ENCODE measurements at regions not wholly inside any gene's neighbourhood (a gene's known extent, or its start where the extent isn't known, plus 50 kb on each side); places are given as distances from the start of the nearest gene placed in this dataset.

DNA sequence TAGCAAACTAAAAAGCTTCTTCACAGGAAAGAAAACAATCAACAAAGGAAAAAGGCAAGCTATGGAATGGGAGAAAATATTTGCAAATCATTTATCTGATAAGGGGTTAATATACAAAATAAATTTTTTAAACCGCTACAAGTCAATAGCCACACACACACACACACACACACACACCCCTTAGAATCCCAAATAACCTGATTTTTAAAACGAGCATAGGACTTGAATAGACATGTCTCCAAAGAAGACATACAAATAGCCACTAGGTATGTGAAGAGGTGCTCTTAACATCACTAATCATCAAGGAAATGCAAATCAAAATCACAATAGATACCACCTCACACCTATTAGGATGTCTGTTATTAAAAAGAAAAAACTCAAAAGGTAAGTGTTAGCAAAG lies 187.7 kb downstream of the TRIM27 start:
- Histone ChIP-seq H3K4me1 (no peaks in the 10 kb centered on the region), H3K4me3 (no peak overlapping the region), H3K9me3 (no peaks in the 10 kb centered on the region), H3K27ac (no peak overlapping the region), H3K36me3 (no peaks in the 10 kb centered on the region), H3K27me3 (peaks cover 74% of the 10 kb centered on the region)
- DNase-seq (no peak), ATAC-seq (no peak)
- TF ChIP-seq, protein P1, sequence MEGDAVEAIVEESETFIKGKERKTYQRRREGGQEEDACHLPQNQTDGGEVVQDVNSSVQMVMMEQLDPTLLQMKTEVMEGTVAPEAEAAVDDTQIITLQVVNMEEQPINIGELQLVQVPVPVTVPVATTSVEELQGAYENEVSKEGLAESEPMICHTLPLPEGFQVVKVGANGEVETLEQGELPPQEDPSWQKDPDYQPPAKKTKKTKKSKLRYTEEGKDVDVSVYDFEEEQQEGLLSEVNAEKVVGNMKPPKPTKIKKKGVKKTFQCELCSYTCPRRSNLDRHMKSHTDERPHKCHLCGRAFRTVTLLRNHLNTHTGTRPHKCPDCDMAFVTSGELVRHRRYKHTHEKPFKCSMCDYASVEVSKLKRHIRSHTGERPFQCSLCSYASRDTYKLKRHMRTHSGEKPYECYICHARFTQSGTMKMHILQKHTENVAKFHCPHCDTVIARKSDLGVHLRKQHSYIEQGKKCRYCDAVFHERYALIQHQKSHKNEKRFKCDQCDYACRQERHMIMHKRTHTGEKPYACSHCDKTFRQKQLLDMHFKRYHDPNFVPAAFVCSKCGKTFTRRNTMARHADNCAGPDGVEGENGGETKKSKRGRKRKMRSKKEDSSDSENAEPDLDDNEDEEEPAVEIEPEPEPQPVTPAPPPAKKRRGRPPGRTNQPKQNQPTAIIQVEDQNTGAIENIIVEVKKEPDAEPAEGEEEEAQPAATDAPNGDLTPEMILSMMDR (IDR thresholded peaks at IDR 0.05), result no peak
- intact Hi-C loops (cut with DNase I), result no loop called here

DNA sequence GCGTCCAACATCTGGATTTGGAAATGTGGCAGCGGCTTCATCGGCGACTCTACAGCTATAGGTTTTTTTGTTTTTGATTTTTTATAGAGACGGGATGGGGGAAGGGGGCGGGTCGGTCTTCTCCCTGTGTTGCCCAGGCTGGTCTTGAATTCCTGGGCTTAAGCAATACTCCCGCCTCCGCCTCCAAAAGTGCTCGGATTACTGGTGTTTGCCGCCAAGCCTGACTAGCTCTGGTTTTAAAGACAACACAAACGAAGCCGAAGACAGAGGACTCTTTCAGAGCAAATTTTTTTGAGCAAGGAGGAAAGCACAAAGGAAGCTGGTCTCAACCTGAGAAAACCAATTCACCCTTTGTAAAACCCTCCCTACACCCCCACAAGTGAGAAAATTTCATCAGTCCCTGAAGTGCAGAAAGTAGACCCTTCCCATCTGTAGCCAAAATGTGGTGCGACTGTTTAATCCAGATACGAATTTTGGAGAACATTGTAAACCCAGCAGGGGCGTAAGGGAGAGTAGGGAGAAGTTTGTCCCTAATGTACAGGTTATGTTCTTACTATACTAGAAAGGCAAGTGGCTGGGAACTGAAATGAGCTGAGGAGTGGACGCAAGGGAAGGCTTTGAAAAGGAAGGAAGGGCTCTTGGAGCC lies 185.9 kb downstream of the TRIM27 start:
- Histone ChIP-seq H3K36me3 (no peaks in the 10 kb centered on the region), H3K4me1 (no peaks in the 10 kb centered on the region), H3K4me3 (no peak overlapping the region), H3K27ac (no peak overlapping the region), H3K9me3 (no peaks in the 10 kb centered on the region), H3K27me3 (peaks cover 91% of the 10 kb centered on the region)
- intact Hi-C loops (cut with DNase I), result no loop called here
- ATAC-seq, result no peak
- no peak for DNase-seq
- TF ChIP-seq, protein P1 (IDR thresholded peaks at IDR 0.05), result no peak

DNA sequence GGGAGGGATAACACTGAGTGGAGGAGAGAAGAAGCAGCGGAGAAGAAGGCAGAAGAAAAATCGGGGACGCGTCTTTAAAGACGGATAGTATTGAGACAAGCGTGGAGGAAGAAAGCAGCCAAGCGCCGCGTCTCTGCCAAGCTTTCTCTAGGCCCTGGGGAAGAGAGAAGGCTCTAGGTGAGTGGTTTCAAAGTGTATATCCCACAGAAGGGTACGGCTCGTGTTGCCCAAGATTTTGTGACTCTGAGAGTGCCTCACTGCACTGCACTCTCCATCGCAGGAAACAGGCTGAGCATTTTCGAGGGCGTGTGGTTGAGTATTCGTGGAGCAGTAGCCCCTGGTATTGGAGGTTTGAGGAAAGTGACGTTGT lies 185.4 kb downstream of the TRIM27 start:
- Histone ChIP-seq H3K27ac (no peak overlapping the region), H3K9me3 (no peaks in the 10 kb centered on the region), H3K27me3 (peaks cover 96% of the 10 kb centered on the region), H3K4me3 (no peak overlapping the region), H3K36me3 (no peaks in the 10 kb centered on the region), H3K4me1 (no peaks in the 10 kb centered on the region)
- ATAC-seq (no peak), DNase-seq (no peak)
- intact Hi-C loops (cut with DNase I), result no loop called here
- TF ChIP-seq, protein P1 (IDR thresholded peaks at IDR 0.05), result no peak

DNA sequence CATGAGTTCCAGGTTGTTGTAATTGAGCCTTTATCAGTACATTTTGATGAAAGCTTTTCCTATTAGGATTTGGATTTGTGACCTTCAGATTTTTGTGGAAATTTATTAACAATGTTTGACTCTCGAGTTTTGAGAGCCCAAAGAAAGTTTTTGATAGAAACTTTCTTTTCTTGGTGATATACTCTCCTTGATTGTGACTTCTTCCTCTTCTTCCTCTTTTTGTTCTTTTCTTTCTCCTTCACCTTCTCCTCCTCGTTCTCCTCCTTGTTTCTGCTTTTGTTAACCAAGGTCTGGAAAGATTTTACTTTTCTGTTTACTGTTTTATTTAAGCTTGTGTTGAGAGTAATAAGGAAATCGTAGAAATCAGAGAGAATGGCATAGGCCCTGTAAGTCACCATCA lies 182.4 kb downstream of the TRIM27 start:
- DNase-seq, result no peak
- Histone ChIP-seq H3K36me3 (no peaks in the 10 kb centered on the region), H3K9me3 (no peaks in the 10 kb centered on the region), H3K27ac (no peak overlapping the region), H3K27me3 (peaks cover 97% of the 10 kb centered on the region), H3K4me3 (no peak overlapping the region), H3K4me1 (no peaks in the 10 kb centered on the region)
- intact Hi-C loops (cut with DNase I), result no loop called here
- no peak for ATAC-seq
- TF ChIP-seq, protein P1 (IDR thresholded peaks at IDR 0.05), result no peak

DNA sequence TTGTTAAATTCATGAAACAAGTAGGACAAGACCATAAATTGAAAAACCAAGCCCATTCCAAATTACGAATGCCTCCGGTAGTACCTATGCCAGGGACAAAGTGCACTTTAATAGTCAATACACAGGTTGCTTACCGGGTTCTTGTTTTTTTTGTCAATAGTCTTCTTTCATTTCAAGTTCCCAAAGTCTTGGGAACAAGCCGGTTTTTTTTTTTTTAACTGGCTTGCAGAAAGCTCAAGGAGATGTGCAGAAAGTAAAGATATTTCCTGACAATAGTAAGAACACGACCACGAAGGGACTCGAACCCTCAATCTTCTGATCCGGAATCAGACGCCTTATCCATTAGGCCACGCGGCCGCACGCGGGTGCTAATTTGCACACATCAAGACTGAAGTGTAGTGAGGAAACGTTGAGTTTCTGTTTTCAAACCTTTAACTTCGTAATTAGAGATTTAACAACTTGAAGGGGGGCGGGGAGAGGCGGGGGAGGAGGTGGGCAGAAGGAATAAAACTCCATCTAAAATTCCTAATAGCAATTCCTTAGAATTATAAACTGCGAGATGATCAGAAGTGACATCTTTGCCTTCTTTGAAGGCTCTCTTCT lies 181.0 kb downstream of the TRIM27 start:
- ATAC-seq (no peak), DNase-seq (no peak)
- TF ChIP-seq, protein P1 (IDR thresholded peaks at IDR 0.05), result no peak
- H3K4me1 ChIP-seq, result no peaks in the 10 kb centered on the region
- intact Hi-C loops (cut with DNase I), result no loop called here
- H3K27ac ChIP-seq, result no peak overlapping the region
- H3K4me3 ChIP-seq, result no peak overlapping the region
- peaks cover 97% of the 10 kb centered on the region for H3K27me3 ChIP-seq
- H3K9me3 ChIP-seq, result no peaks in the 10 kb centered on the region
- H3K36me3 ChIP-seq, result no peaks in the 10 kb centered on the region
